ENCODE measurements at regions not wholly inside any gene's neighbourhood (a gene's known extent, or its start where the extent isn't known, plus 50 kb on each side); places are given as distances from the start of the nearest gene placed in this dataset.
A peak's percentile ranks its signal among the peaks of the same experiment; 100 is the strongest.

DNA sequence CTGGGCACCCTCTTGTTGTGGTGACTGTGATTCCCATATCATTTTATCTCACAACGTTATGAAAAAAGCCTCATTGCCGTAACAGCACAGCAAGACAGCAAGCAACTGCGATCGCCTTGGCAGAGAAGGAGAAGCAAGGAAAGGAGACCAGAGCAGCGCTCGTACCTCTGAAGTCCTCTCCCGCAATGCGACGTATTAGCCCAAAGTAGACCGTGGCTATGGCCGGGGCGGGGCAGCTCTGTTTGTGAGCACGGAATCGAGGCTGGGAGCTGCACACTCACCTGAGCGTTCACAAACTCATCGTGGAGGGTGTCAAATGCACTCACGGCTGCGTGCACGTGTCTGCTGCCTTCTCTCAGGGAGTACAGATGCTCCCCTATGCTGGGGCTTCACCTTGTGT is 76.1 kb downstream of the YTHDF1 start:
- peaks cover 0 to 2% of the 10 kb centered on the region in 2 donors for H3K9me3 ChIP-seq (replicated peaks in 1 of 2; ENCODE audit: control insufficient read depth in 2 of 2, insufficient read depth in 1 of 2, low read depth in 1 of 2, low read length in 2 of 2)

DNA sequence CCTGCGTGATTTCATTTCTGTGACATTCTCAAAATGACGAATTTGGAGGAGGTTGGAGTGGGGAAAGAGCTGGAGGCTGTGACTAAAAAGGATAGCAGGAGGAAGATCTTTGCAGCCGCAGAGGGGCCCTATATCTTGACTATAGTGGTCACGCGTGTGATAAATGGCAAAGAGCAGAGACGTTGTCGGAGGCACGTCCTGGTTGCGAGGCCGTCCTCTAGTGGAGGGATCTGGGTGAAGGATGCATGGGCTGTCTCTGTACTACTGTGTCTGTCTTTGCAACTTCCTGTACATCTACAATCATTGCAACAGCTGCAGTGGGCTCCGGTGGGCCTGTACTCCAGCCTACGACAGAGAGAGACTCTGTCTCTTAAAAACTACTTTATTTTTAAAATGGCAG is 76.6 kb downstream of the YTHDF1 start:
- no peak overlapping the region for H3K4me3 ChIP-seq (ENCODE audit: low read length in 2 of 2)
- DNase-seq (ENCODE audit: low spot score), result no peak
- H2AK5ac ChIP-seq (ENCODE audit: low read depth, low read length), result no peak overlapping the region
- H3K18ac ChIP-seq (ENCODE audit: low read length), result no peak overlapping the region
- no peak overlapping the region for H2BK12ac ChIP-seq (ENCODE audit: low read length)
- H3K9me3 ChIP-seq (replicated peaks in 1 of 2; ENCODE audit: control insufficient read depth in 2 of 2, insufficient read depth in 1 of 2, low read depth in 1 of 2, low read length in 2 of 2), result peaks cover 0 to 2% of the 10 kb centered on the region in 2 donors
- H2BK15ac ChIP-seq (ENCODE audit: low read length), result no peak overlapping the region
- no CpG with 5 or more reads among the region's 12 CpGs for WGBS, 2 donors (ENCODE audit: extremely low coverage in 2 of 2, insufficient read length in 2 of 2, insufficient replicate concordance in 1 of 2)
- peaks cover 0 to 31% (median 0%) of the 10 kb centered on the region in 3 experiments for H3K27me3 ChIP-seq (ENCODE audit: control insufficient read depth in 3 of 3, insufficient read depth in 3 of 3, low read depth in 1 of 3, low read length in 3 of 3)
- H3K4ac ChIP-seq (ENCODE audit: low read length), result no peak overlapping the region
- no peak overlapping the region for H2BK5ac ChIP-seq (ENCODE audit: low read length)
- no peak overlapping the region for H2AFZ ChIP-seq (ENCODE audit: low read length)
- no peak overlapping the region for H3K9ac ChIP-seq (ENCODE audit: low read depth, low read length, poor library complexity)
- H3K79me1 ChIP-seq (ENCODE audit: low read depth, low read length), result no peaks in the 10 kb centered on the region
- H3K27ac ChIP-seq (replicated peaks; ENCODE audit: low read length), result no peak overlapping the region
- H2BK120ac ChIP-seq (ENCODE audit: low read depth, low read length), result no peak overlapping the region
- H3K4me1 ChIP-seq (ENCODE audit: control insufficient read depth in 2 of 2, insufficient read depth in 1 of 2, low read depth in 1 of 2, low read length in 2 of 2), result peaks cover 0 to 1% of the 10 kb centered on the region in 2 donors
- H3K14ac ChIP-seq (ENCODE audit: low read length), result no peak overlapping the region
- H4K8ac ChIP-seq (ENCODE audit: low read depth, low read length), result no peak overlapping the region
- no peaks in the 10 kb centered on the region for H3K36me3 ChIP-seq (replicated peaks in 1 of 2; ENCODE audit: control insufficient read depth in 2 of 2, insufficient read depth in 2 of 2, low read length in 2 of 2)
- H4K91ac ChIP-seq (ENCODE audit: low read depth, low read length, poor library complexity), result no peak overlapping the region
- no peak overlapping the region for H3K23ac ChIP-seq (ENCODE audit: low read depth, low read length, poor library complexity)
- H3K4me2 ChIP-seq (ENCODE audit: insufficient read depth, low read length, poor library complexity, severe bottlenecking), result no peak overlapping the region

More for the DNA sequence above, 76.1 kb downstream of the YTHDF1 start:
- H3K9ac ChIP-seq (ENCODE audit: low read depth, low read length, poor library complexity), result no peak overlapping the region
- no peak overlapping the region for H2AK5ac ChIP-seq (ENCODE audit: low read depth, low read length)
- H3K4me1 ChIP-seq (ENCODE audit: control insufficient read depth in 2 of 2, insufficient read depth in 1 of 2, low read depth in 1 of 2, low read length in 2 of 2), result peaks cover 0 to 1% of the 10 kb centered on the region in 2 donors
- no peaks in the 10 kb centered on the region for H3K79me1 ChIP-seq (ENCODE audit: low read depth, low read length)
- WGBS, 2 donors (ENCODE audit: extremely low coverage in 2 of 2, insufficient read length in 2 of 2, insufficient replicate concordance in 1 of 2), result no CpG with 5 or more reads among the region's 19 CpGs
- no peak overlapping the region for H4K8ac ChIP-seq (ENCODE audit: low read depth, low read length)
- no peak overlapping the region for H2AFZ ChIP-seq (ENCODE audit: low read length)
- no peak overlapping the region for H3K4me3 ChIP-seq (ENCODE audit: low read length in 2 of 2)
- peaks cover 0 to 31% (median 0%) of the 10 kb centered on the region in 3 experiments for H3K27me3 ChIP-seq (ENCODE audit: control insufficient read depth in 3 of 3, insufficient read depth in 3 of 3, low read depth in 1 of 3, low read length in 3 of 3)
- H2BK12ac ChIP-seq (ENCODE audit: low read length), result no peak overlapping the region
- H3K14ac ChIP-seq (ENCODE audit: low read length), result no peak overlapping the region
- no peak overlapping the region for H3K27ac ChIP-seq (replicated peaks; ENCODE audit: low read length)
- H2BK15ac ChIP-seq (ENCODE audit: low read length), result no peak overlapping the region
- H3K36me3 ChIP-seq (replicated peaks in 1 of 2; ENCODE audit: control insufficient read depth in 2 of 2, insufficient read depth in 2 of 2, low read length in 2 of 2), result no peaks in the 10 kb centered on the region
- H3K4me2 ChIP-seq (ENCODE audit: insufficient read depth, low read length, poor library complexity, severe bottlenecking), result no peak overlapping the region
- H3K18ac ChIP-seq (ENCODE audit: low read length), result no peak overlapping the region
- no peak overlapping the region for H4K91ac ChIP-seq (ENCODE audit: low read depth, low read length, poor library complexity)
- H2BK120ac ChIP-seq (ENCODE audit: low read depth, low read length), result no peak overlapping the region
- no peak for DNase-seq (ENCODE audit: low spot score)
- H3K23ac ChIP-seq (ENCODE audit: low read depth, low read length, poor library complexity), result peak overlapping the region; percentile 77
- H3K4ac ChIP-seq (ENCODE audit: low read length), result no peak overlapping the region
- no peak overlapping the region for H2BK5ac ChIP-seq (ENCODE audit: low read length)

DNA sequence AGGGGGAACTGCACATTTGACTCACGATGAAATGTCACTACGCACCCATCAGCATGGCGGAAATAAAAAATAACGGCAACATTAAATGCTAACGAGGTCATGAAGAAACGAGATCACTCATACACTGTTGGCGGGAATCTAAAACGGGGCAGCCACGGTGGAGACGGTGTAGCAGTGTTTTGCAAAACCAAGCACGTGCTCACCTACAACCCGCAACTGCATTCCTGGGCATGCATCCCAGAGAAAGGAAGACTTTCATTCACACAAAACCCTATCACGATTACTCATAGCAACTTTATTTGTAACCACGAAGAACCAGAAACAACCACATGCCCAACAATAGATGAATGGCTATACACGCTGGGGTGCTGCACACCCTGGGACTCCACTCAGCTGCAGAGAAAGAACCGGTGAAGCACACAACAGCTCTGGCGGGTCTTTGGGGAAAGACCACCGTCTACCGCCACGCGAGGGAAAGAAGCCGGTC is 77.0 kb downstream of the YTHDF1 start:
- peaks cover 0 to 1% of the 10 kb centered on the region in 2 donors for H3K4me1 ChIP-seq (ENCODE audit: control insufficient read depth in 2 of 2, insufficient read depth in 1 of 2, low read depth in 1 of 2, low read length in 2 of 2)
- H3K9ac ChIP-seq (ENCODE audit: low read depth, low read length, poor library complexity), result no peak overlapping the region
- H3K4me3 ChIP-seq (ENCODE audit: low read length in 2 of 2), result no peak overlapping the region
- H3K9me3 ChIP-seq (replicated peaks in 1 of 2; ENCODE audit: control insufficient read depth in 2 of 2, insufficient read depth in 1 of 2, low read depth in 1 of 2, low read length in 2 of 2), result peaks cover 0 to 2% of the 10 kb centered on the region in 2 donors
- no peak overlapping the region for H3K4me2 ChIP-seq (ENCODE audit: insufficient read depth, low read length, poor library complexity, severe bottlenecking)
- no peak overlapping the region for H3K14ac ChIP-seq (ENCODE audit: low read length)
- no peak overlapping the region for H3K18ac ChIP-seq (ENCODE audit: low read length)
- H4K8ac ChIP-seq (ENCODE audit: low read depth, low read length), result no peak overlapping the region
- no peaks in the 10 kb centered on the region for H3K36me3 ChIP-seq (replicated peaks in 1 of 2; ENCODE audit: control insufficient read depth in 2 of 2, insufficient read depth in 2 of 2, low read length in 2 of 2)
- peaks cover 0 to 31% (median 0%) of the 10 kb centered on the region in 3 experiments for H3K27me3 ChIP-seq (ENCODE audit: control insufficient read depth in 3 of 3, insufficient read depth in 3 of 3, low read depth in 1 of 3, low read length in 3 of 3)
- no peak overlapping the region for H2BK15ac ChIP-seq (ENCODE audit: low read length)
- H2AK5ac ChIP-seq (ENCODE audit: low read depth, low read length), result no peak overlapping the region
- no peak overlapping the region for H3K4ac ChIP-seq (ENCODE audit: low read length)
- no peak overlapping the region for H4K91ac ChIP-seq (ENCODE audit: low read depth, low read length, poor library complexity)
- WGBS, 2 donors (ENCODE audit: extremely low coverage in 2 of 2, insufficient read length in 2 of 2, insufficient replicate concordance in 1 of 2), result no CpG with 5 or more reads among the region's 22 CpGs
- H2BK5ac ChIP-seq (ENCODE audit: low read length), result no peak overlapping the region
- no peak overlapping the region for H2BK120ac ChIP-seq (ENCODE audit: low read depth, low read length)
- H2AFZ ChIP-seq (ENCODE audit: low read length), result no peak overlapping the region
- no peak overlapping the region for H2BK12ac ChIP-seq (ENCODE audit: low read length)
- DNase-seq (ENCODE audit: low spot score), result no peak
- no peak overlapping the region for H3K23ac ChIP-seq (ENCODE audit: low read depth, low read length, poor library complexity)
- no peaks in the 10 kb centered on the region for H3K79me1 ChIP-seq (ENCODE audit: low read depth, low read length)
- H3K27ac ChIP-seq (replicated peaks; ENCODE audit: low read length), result no peak overlapping the region

DNA sequence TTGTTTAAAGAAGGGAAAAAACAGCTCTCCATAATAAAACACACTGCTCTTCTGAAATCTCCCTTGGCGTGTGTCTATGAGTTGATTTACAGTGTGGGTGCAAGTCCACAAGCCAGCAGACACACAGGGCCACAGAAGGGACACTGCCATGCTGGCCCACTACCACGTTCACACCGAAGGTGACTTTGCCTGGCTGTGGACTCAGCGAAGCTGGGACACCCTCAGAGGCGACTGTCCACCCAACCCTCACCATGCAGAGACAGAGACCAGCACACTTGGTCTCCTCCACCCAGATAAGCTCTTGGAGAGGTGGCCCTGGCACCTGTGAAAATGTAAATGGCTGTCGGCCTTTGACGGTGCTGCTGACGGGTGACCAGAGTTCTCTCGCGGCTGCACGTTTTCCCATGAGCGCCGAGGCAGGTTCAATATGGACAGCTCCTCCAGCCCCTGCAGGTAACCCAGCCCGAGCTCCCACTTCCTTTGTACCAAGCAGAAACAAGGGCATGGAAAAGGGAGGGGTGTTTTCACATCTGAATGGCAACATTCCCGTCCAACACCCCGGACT is 78.0 kb downstream of the YTHDF1 start:
- H2AK5ac ChIP-seq (ENCODE audit: low read depth, low read length), result no peak overlapping the region
- H3K79me1 ChIP-seq (ENCODE audit: low read depth, low read length), result no peaks in the 10 kb centered on the region
- peaks cover 0 to 1% of the 10 kb centered on the region in 2 donors for H3K9me3 ChIP-seq (replicated peaks in 1 of 2; ENCODE audit: control insufficient read depth in 2 of 2, insufficient read depth in 1 of 2, low read depth in 1 of 2, low read length in 2 of 2)

More for the DNA sequence above, 78.0 kb downstream of the YTHDF1 start:
- H2BK120ac ChIP-seq (ENCODE audit: low read depth, low read length), result no peak overlapping the region
- H3K4me2 ChIP-seq (ENCODE audit: insufficient read depth, low read length, poor library complexity, severe bottlenecking), result no peak overlapping the region
- peaks cover 0 to 1% of the 10 kb centered on the region in 2 donors for H3K4me1 ChIP-seq (ENCODE audit: control insufficient read depth in 2 of 2, insufficient read depth in 1 of 2, low read depth in 1 of 2, low read length in 2 of 2)
- no CpG with 5 or more reads among the region's 16 CpGs for WGBS, 2 donors (ENCODE audit: extremely low coverage in 2 of 2, insufficient read length in 2 of 2, insufficient replicate concordance in 1 of 2)
- no peak overlapping the region for H3K14ac ChIP-seq (ENCODE audit: low read length)
- no peak overlapping the region for H2AFZ ChIP-seq (ENCODE audit: low read length)
- H3K27ac ChIP-seq (replicated peaks; ENCODE audit: low read length), result no peak overlapping the region
- H3K18ac ChIP-seq (ENCODE audit: low read length), result peak overlapping the region; percentile 36
- no peak overlapping the region for H2BK5ac ChIP-seq (ENCODE audit: low read length)
- H3K36me3 ChIP-seq (replicated peaks in 1 of 2; ENCODE audit: control insufficient read depth in 2 of 2, insufficient read depth in 2 of 2, low read length in 2 of 2), result no peaks in the 10 kb centered on the region
- H3K4me3 ChIP-seq (ENCODE audit: low read length in 2 of 2), result no peak overlapping the region
- H3K27me3 ChIP-seq (ENCODE audit: control insufficient read depth in 3 of 3, insufficient read depth in 3 of 3, low read depth in 1 of 3, low read length in 3 of 3), result peaks cover 0 to 27% (median 0%) of the 10 kb centered on the region in 3 experiments
- peak overlapping the region; percentile 35 for H3K9ac ChIP-seq (ENCODE audit: low read depth, low read length, poor library complexity)
- DNase-seq (ENCODE audit: low spot score), result no peak
- no peak overlapping the region for H2BK12ac ChIP-seq (ENCODE audit: low read length)
- H3K4ac ChIP-seq (ENCODE audit: low read length), result no peak overlapping the region
- no peak overlapping the region for H4K8ac ChIP-seq (ENCODE audit: low read depth, low read length)
- no peak overlapping the region for H4K91ac ChIP-seq (ENCODE audit: low read depth, low read length, poor library complexity)
- no peak overlapping the region for H3K23ac ChIP-seq (ENCODE audit: low read depth, low read length, poor library complexity)
- H2BK15ac ChIP-seq (ENCODE audit: low read length), result no peak overlapping the region

All from neuronal stem cell (in vitro differentiated cells).